OCI-LY1 (cell line): ENCODE measurements at regions not wholly inside any gene's neighbourhood (a gene's known extent, or its start where the extent isn't known, plus 50 kb on each side); places are given as distances from the start of the nearest gene placed in this dataset.

Experiments used
- H2AFZ ChIP-seq: fragments of 200-600 bp; sonication (generic), shearing (Covaris generic); 2 replicates; pipeline ENCODE4 v1.6.0; 2014; ENCODE audit warnings: antibody characterized with exemption, mild to moderate bottlenecking, low read length
- H3F3A ChIP-seq: fragments of 200-600 bp; sonication (generic), shearing (Covaris generic); 2 replicates; pipeline ENCODE4 v1.6.0; 2014; ENCODE audit warnings: mild to moderate bottlenecking, antibody characterized with exemption, low read length, moderate library complexity; ENCODE audit not compliant: insufficient read depth
- H3K27ac ChIP-seq: fragments of 200-600 bp; sonication (generic); 2 replicates; pipeline ENCODE4 v1.5.1; 2014; ENCODE audit warnings: low read length, mixed run types, mild to moderate bottlenecking, low read depth; ENCODE audit not compliant: poor library complexity, severe bottlenecking
- H3K27me3 ChIP-seq: fragments of 200-600 bp; sonication (generic); 2 replicates; pipeline ENCODE4 v1.6.0; 2014; ENCODE audit warnings: antibody characterized with exemption, mild to moderate bottlenecking, low read length, moderate library complexity; ENCODE audit not compliant: insufficient read depth
- H3K36me3 ChIP-seq: fragments of 200-600 bp; sonication (generic); 2 replicates; pipeline ENCODE4 v1.6.1; 2014; ENCODE audit warnings: mild to moderate bottlenecking, antibody characterized with exemption, low read length, moderate library complexity, mixed read lengths; ENCODE audit not compliant: insufficient read depth
- H3K4me1 ChIP-seq: fragments of 200-600 bp; sonication (generic); 2 replicates; pipeline ENCODE4 v1.5.1; 2014; ENCODE audit warnings: mild to moderate bottlenecking, low read length, moderate library complexity; ENCODE audit not compliant: insufficient read depth, severe bottlenecking
- H3K4me2 ChIP-seq: fragments of 200-600 bp; sonication (generic), shearing (Covaris generic); 2 replicates; pipeline ENCODE4 v1.6.1; 2014; ENCODE audit warnings: low read length
- H3K4me3 ChIP-seq: fragments of 200-600 bp; sonication (generic); 2 replicates; pipeline ENCODE4 v1.5.1; 2014; ENCODE audit warnings: low read length, low read depth, mild to moderate bottlenecking, mixed read lengths; ENCODE audit not compliant: poor library complexity, severe bottlenecking
- H3K79me2 ChIP-seq: fragments of 200-600 bp; shearing (Covaris generic); 2 replicates; pipeline ENCODE4 v1.6.1; 2016; ENCODE audit warnings: mixed run types, low read length, mixed read lengths; ENCODE audit not compliant: insufficient read depth
- H3K9ac ChIP-seq: fragments of 200-600 bp; sonication (generic), shearing (Covaris generic); 2 replicates; pipeline ENCODE4 v1.6.1; 2014; ENCODE audit warnings: mild to moderate bottlenecking, low read length, mixed read lengths
- H3K9me2 ChIP-seq: fragments of 200-600 bp; sonication (generic), shearing (Covaris generic); 2 replicates; pipeline ENCODE4 v1.6.1; 2014; ENCODE audit warnings: low read depth, mild to moderate bottlenecking, low read length, mixed read lengths
- H3K9me3 ChIP-seq: fragments of 200-600 bp; shearing (Covaris generic); 2 replicates; pipeline ENCODE4 v1.6.1; 2014; ENCODE audit warnings: low read length, mixed read lengths
- H4K20me1 ChIP-seq: fragments of 200-600 bp; sonication (generic), shearing (Covaris generic); 2 replicates; pipeline ENCODE4 v1.6.0; 2016; ENCODE audit warnings: mild to moderate bottlenecking, low read length; ENCODE audit not compliant: insufficient read depth
- EZH2 ChIP-seq: fragments of 200-600 bp; sonication (generic), shearing (Covaris generic); IDR thresholded peaks from 2 replicates; pipeline ENCODE4 v1.8.0; 2017; ENCODE audit warnings: borderline replicate concordance, mixed run types, mild to moderate bottlenecking, antibody characterized with exemption, low read length, moderate library complexity, mixed read lengths
- TF ChIP-seq, protein P1 (sequence below): fragments of 200-600 bp; sonication (generic), shearing (Covaris generic); IDR thresholded peaks from 2 replicates; pipeline ENCODE4 v1.5.1; 2017; ENCODE audit warnings: mild to moderate bottlenecking, antibody characterized with exemption, low read length, moderate library complexity, mixed read lengths

DNA sequence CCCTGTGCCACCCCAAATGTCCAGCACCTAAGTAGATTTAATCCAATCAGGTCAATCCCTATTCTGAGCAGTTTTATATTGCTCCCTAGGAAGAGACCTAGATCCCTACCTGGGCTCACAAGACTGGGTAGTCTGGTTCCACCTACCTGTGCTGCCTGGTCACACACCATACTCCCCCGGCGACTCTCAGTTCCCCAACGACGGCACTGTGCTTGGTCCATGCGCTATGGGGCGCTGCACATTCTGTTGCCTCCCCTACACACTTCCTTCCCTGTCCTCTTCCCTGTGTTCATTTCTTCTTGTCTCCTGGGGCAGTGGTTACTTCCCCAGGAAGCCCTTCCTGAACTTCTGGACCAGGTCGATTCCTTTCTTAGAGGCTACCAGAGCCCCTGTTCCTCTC lies 109.9 kb upstream of the IL12B start:
- TF ChIP-seq EZH2, result no peak
- TF ChIP-seq, protein P1, sequence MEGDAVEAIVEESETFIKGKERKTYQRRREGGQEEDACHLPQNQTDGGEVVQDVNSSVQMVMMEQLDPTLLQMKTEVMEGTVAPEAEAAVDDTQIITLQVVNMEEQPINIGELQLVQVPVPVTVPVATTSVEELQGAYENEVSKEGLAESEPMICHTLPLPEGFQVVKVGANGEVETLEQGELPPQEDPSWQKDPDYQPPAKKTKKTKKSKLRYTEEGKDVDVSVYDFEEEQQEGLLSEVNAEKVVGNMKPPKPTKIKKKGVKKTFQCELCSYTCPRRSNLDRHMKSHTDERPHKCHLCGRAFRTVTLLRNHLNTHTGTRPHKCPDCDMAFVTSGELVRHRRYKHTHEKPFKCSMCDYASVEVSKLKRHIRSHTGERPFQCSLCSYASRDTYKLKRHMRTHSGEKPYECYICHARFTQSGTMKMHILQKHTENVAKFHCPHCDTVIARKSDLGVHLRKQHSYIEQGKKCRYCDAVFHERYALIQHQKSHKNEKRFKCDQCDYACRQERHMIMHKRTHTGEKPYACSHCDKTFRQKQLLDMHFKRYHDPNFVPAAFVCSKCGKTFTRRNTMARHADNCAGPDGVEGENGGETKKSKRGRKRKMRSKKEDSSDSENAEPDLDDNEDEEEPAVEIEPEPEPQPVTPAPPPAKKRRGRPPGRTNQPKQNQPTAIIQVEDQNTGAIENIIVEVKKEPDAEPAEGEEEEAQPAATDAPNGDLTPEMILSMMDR, result no peak
- Histone ChIP-seq H3K4me3 (no peak overlapping the region), H3K9me3 (no peaks in the 10 kb centered on the region), H3K4me2 (no peak overlapping the region), H3F3A (no peaks in the 10 kb centered on the region), H3K4me1 (no peaks in the 10 kb centered on the region), H3K27ac (no peak overlapping the region), H2AFZ (no peak overlapping the region), H3K9ac (no peak overlapping the region), H3K79me2 (no peaks in the 10 kb centered on the region), H3K36me3 (no peaks in the 10 kb centered on the region), H3K9me2 (no peaks in the 10 kb centered on the region), H4K20me1 (no peaks in the 10 kb centered on the region), H3K27me3 (no peaks in the 10 kb centered on the region)

DNA sequence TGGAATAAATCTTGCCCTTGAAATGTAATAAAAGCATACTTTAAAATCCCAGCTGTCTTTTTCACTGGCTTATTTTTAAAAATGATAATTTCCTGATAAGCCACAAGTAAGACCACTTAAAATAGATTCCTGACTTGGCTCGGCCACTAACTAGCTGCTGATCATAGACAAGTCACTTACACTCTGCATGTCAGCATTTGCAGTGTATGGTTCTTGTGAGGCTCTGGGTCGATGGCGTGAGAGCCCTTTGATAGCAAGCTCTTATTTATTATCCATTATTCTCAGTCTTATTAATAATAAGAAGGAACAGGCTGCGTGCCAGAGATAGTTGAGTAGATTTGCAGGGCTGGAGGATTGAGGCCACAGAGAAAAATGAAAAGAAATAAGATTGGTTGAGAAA lies 110.7 kb upstream of the IL12B start:
- Histone ChIP-seq H3K4me3 (no peak overlapping the region), H3K9ac (no peak overlapping the region), H3K9me3 (no peaks in the 10 kb centered on the region), H3F3A (no peaks in the 10 kb centered on the region), H3K36me3 (no peaks in the 10 kb centered on the region), H3K9me2 (no peaks in the 10 kb centered on the region), H2AFZ (no peak overlapping the region), H3K79me2 (no peaks in the 10 kb centered on the region), H3K27ac (no peak overlapping the region), H4K20me1 (no peaks in the 10 kb centered on the region), H3K4me2 (no peak overlapping the region), H3K27me3 (no peaks in the 10 kb centered on the region), H3K4me1 (no peaks in the 10 kb centered on the region)
- TF ChIP-seq EZH2, result no peak
- TF ChIP-seq, protein P1, result no peak

DNA sequence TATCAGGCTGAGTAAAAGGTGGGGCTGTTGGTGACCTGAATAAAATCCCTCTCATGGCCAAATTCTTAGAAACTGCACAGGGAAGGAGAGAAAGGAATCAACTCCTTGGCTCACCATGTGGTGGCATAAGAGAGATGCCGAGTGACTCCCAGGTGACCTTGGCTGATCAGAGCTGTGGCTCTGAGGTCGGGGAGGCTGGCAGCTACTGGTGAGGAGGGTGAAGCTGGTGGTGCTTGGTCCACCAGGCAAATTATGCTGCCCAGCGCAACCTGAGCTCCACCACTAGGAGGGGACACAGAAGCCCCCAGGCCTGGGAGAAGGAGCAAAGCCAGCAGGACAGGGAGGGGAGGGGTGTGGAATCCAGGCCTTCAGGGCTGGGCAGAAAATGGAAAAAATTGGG lies 111.2 kb upstream of the IL12B start:
- H2AFZ ChIP-seq, result no peak overlapping the region
- TF ChIP-seq, protein P1, result no peak
- TF ChIP-seq EZH2, result no peak
- H3K4me1 ChIP-seq, result no peaks in the 10 kb centered on the region

More for the DNA sequence above, 111.2 kb upstream of the IL12B start:
- H3K27ac ChIP-seq, result no peak overlapping the region
- H3K4me2 ChIP-seq, result no peak overlapping the region
- H4K20me1 ChIP-seq, result no peaks in the 10 kb centered on the region
- no peak overlapping the region for H3K4me3 ChIP-seq
- no peaks in the 10 kb centered on the region for H3K27me3 ChIP-seq
- H3K9ac ChIP-seq, result no peak overlapping the region
- no peaks in the 10 kb centered on the region for H3K9me3 ChIP-seq
- H3K9me2 ChIP-seq, result no peaks in the 10 kb centered on the region
- no peaks in the 10 kb centered on the region for H3F3A ChIP-seq
- H3K79me2 ChIP-seq, result no peaks in the 10 kb centered on the region
- H3K36me3 ChIP-seq, result no peaks in the 10 kb centered on the region
